HepG2 (cell line): ENCODE measurements at regions not wholly inside any gene's neighbourhood (a gene's known extent, or its start where the extent isn't known, plus 50 kb on each side); places are given as distances from the start of the nearest gene placed in this dataset.

Experiments
- CENPX ChIP-seq: sonication (generic); formaldehyde crosslinking; IDR thresholded peaks from 2 replicates; pipeline ENCODE4 v1.9.0; 2021; ENCODE audit warnings: mild to moderate bottlenecking, missing genetic modification reagents, moderate library complexity
- DR1 ChIP-seq: sonication (generic); formaldehyde crosslinking; IDR thresholded peaks from 2 replicates; pipeline ENCODE4 v1.8.0; 2021; ENCODE audit warnings: mild to moderate bottlenecking, missing genetic modification reagents, inconsistent platforms
- FOXC1 ChIP-seq: sonication (generic); formaldehyde crosslinking; IDR thresholded peaks from 2 replicates; pipeline ENCODE4 v1.8.0; 2022; ENCODE audit warnings: mild to moderate bottlenecking, missing genetic modification reagents, borderline replicate concordance
- GATAD1 ChIP-seq: IDR thresholded peaks from 2 replicates; pipeline ENCODE4 v1.6.1; 2016; ENCODE audit warnings: missing genetic modification reagents, missing compliant biosample characterization
- NCOA2 ChIP-seq: sonication (generic); formaldehyde crosslinking; IDR thresholded peaks from 2 replicates; pipeline ENCODE4 v1.8.0; 2022; ENCODE audit warnings: inconsistent platforms
- NCOR1 ChIP-seq: fragments of 200-600 bp; sonication (generic); IDR thresholded peaks from 2 replicates; pipeline ENCODE4 v1.7.0; 2017; ENCODE audit warnings: antibody characterized with exemption, low read length, borderline replicate concordance
- RAD51 ChIP-seq: fragments of 450-650 bp; IDR thresholded peaks from 2 replicates; pipeline ENCODE4 v1.6.1; 2016; ENCODE audit warnings: borderline replicate concordance
- ZNF331 ChIP-seq: sonication (generic); formaldehyde crosslinking; IDR thresholded peaks from 2 replicates; pipeline ENCODE4 v1.4.0; 2020; ENCODE audit warnings: missing genetic modification reagents
- ZNF891 ChIP-seq: sonication (generic); formaldehyde crosslinking; IDR thresholded peaks from 2 replicates; pipeline ENCODE4 v1.5.0; 2020; ENCODE audit warnings: mild to moderate bottlenecking, missing genetic modification reagents
- TF ChIP-seq, protein P1 (sequence below): sonication (generic); formaldehyde crosslinking; IDR thresholded peaks from 2 replicates; pipeline ENCODE4 v1.4.0; 2020; ENCODE audit warnings: missing genetic modification reagents
- TF ChIP-seq, protein P2 (sequence below): sonication (generic); formaldehyde crosslinking; IDR thresholded peaks from 2 replicates; pipeline ENCODE4 v1.4.0; 2020; ENCODE audit warnings: missing genetic modification reagents, borderline replicate concordance
- TF ChIP-seq, protein P3 (sequence below): IDR thresholded peaks from 2 replicates; pipeline ENCODE4 v1.6.1; 2016
- TF ChIP-seq, protein P4 (sequence below): sonication (generic); formaldehyde crosslinking; IDR thresholded peaks from 2 replicates; pipeline ENCODE4 v1.9.0; 2021; ENCODE audit warnings: mild to moderate bottlenecking, missing genetic modification reagents

DNA sequence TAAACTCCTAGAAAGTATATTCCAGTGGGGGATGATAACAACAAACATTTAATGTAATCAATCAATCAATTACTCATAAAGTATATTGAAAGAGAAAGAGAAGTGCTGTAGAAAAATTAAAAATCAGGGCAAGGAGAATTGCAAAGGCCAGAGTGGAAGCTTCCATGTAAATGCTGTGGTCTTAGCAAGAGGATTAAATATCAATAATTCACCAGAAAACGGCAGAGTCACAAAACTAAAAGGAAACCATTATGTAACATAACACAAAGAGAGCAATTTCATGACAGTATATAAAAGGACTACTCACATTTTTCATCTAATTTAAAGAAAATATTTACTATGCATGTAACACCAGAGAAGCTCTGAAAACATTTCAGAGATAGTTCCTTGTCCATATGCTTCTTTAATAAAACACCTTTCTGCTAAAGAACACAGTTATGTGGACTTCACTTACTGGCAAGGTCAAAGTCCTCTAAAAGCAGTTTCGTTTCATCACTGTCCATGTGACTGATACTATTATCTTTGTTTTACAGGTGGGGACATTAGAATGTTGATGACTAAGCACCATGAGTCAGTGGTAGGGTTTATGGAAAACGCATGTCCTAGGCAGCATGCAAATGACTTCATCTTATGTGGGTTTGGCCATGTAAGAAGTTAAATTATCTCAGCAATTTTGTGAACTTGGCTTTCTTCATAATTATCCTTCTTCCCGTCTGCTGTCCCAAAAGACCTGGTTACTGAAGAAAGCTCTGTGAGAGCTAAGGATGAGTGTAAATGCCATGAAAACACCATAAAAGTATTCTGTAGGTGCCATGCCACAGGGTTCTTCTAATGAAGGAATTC lies 185.8 kb upstream of the TENT5A start (continued):
- TF ChIP-seq, protein P1, sequence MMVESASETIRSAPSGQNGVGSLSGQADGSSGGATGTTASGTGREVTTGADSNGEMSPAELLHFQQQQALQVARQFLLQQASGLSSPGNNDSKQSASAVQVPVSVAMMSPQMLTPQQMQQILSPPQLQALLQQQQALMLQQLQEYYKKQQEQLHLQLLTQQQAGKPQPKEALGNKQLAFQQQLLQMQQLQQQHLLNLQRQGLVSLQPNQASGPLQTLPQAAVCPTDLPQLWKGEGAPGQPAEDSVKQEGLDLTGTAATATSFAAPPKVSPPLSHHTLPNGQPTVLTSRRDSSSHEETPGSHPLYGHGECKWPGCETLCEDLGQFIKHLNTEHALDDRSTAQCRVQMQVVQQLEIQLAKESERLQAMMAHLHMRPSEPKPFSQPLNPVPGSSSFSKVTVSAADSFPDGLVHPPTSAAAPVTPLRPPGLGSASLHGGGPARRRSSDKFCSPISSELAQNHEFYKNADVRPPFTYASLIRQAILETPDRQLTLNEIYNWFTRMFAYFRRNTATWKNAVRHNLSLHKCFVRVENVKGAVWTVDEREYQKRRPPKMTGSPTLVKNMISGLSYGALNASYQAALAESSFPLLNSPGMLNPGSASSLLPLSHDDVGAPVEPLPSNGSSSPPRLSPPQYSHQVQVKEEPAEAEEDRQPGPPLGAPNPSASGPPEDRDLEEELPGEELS (CRISPR knock-in tag): no peak
- peak; percentile 16; the same call in 1 of the 2 replicates for TF ChIP-seq GATAD1 (CRISPR knock-in tag)
- TF ChIP-seq, protein P2, sequence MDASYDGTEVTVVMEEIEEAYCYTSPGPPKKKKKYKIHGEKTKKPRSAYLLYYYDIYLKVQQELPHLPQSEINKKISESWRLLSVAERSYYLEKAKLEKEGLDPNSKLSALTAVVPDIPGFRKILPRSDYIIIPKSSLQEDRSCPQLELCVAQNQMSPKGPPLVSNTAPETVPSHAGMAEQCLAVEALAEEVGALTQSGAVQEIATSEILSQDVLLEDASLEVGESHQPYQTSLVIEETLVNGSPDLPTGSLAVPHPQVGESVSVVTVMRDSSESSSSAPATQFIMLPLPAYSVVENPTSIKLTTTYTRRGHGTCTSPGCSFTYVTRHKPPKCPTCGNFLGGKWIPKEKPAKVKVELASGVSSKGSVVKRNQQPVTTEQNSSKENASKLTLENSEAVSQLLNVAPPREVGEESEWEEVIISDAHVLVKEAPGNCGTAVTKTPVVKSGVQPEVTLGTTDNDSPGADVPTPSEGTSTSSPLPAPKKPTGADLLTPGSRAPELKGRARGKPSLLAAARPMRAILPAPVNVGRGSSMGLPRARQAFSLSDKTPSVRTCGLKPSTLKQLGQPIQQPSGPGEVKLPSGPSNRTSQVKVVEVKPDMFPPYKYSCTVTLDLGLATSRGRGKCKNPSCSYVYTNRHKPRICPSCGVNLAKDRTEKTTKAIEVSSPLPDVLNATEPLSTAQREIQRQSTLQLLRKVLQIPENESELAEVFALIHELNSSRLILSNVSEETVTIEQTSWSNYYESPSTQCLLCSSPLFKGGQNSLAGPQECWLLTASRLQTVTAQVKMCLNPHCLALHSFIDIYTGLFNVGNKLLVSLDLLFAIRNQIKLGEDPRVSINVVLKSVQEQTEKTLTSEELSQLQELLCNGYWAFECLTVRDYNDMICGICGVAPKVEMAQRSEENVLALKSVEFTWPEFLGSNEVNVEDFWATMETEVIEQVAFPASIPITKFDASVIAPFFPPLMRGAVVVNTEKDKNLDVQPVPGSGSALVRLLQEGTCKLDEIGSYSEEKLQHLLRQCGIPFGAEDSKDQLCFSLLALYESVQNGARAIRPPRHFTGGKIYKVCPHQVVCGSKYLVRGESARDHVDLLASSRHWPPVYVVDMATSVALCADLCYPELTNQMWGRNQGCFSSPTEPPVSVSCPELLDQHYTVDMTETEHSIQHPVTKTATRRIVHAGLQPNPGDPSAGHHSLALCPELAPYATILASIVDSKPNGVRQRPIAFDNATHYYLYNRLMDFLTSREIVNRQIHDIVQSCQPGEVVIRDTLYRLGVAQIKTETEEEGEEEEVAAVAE: peak; percentile 75; the same call in 1 of the 2 replicates
- TF ChIP-seq FOXC1 (CRISPR knock-in tag): no peak
- TF ChIP-seq, protein P3, sequence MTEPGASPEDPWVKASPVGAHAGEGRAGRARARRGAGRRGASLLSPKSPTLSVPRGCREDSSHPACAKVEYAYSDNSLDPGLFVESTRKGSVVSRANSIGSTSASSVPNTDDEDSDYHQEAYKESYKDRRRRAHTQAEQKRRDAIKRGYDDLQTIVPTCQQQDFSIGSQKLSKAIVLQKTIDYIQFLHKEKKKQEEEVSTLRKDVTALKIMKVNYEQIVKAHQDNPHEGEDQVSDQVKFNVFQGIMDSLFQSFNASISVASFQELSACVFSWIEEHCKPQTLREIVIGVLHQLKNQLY: peak; percentile 67; the same call in 1 of the 2 replicates
- TF ChIP-seq CENPX: no peak
- peak; percentile 88 for TF ChIP-seq NCOR1
- TF ChIP-seq RAD51: peak; percentile 38; the same call in 1 of the 2 replicates
- no peak for TF ChIP-seq ZNF891 (CRISPR knock-in tag)
- TF ChIP-seq, protein P4, sequence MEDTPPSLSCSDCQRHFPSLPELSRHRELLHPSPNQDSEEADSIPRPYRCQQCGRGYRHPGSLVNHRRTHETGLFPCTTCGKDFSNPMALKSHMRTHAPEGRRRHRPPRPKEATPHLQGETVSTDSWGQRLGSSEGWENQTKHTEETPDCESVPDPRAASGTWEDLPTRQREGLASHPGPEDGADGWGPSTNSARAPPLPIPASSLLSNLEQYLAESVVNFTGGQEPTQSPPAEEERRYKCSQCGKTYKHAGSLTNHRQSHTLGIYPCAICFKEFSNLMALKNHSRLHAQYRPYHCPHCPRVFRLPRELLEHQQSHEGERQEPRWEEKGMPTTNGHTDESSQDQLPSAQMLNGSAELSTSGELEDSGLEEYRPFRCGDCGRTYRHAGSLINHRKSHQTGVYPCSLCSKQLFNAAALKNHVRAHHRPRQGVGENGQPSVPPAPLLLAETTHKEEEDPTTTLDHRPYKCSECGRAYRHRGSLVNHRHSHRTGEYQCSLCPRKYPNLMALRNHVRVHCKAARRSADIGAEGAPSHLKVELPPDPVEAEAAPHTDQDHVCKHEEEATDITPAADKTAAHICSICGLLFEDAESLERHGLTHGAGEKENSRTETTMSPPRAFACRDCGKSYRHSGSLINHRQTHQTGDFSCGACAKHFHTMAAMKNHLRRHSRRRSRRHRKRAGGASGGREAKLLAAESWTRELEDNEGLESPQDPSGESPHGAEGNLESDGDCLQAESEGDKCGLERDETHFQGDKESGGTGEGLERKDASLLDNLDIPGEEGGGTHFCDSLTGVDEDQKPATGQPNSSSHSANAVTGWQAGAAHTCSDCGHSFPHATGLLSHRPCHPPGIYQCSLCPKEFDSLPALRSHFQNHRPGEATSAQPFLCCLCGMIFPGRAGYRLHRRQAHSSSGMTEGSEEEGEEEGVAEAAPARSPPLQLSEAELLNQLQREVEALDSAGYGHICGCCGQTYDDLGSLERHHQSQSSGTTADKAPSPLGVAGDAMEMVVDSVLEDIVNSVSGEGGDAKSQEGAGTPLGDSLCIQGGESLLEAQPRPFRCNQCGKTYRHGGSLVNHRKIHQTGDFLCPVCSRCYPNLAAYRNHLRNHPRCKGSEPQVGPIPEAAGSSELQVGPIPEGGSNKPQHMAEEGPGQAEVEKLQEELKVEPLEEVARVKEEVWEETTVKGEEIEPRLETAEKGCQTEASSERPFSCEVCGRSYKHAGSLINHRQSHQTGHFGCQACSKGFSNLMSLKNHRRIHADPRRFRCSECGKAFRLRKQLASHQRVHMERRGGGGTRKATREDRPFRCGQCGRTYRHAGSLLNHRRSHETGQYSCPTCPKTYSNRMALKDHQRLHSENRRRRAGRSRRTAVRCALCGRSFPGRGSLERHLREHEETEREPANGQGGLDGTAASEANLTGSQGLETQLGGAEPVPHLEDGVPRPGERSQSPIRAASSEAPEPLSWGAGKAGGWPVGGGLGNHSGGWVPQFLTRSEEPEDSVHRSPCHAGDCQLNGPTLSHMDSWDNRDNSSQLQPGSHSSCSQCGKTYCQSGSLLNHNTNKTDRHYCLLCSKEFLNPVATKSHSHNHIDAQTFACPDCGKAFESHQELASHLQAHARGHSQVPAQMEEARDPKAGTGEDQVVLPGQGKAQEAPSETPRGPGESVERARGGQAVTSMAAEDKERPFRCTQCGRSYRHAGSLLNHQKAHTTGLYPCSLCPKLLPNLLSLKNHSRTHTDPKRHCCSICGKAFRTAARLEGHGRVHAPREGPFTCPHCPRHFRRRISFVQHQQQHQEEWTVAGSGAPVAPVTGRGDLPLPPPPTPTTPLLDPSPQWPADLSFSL: no peak
- TF ChIP-seq ZNF331 (CRISPR knock-in tag): 0 out of 2 replicates have a peak, but pooled peaks have one; percentile 25
- peak; percentile 60 for TF ChIP-seq NCOA2 (CRISPR knock-in tag)
- TF ChIP-seq DR1 (CRISPR knock-in tag): no peak
